IMR-90 (cell line): ENCODE measurements at regions not wholly inside any gene's neighbourhood (a gene's known extent, or its start where the extent isn't known, plus 50 kb on each side); places are given as distances from the start of the nearest gene placed in this dataset.

ENCODE experiments used
- ATAC-seq: fragments of 200-7000 bp; cut with Tn5 transposase; 2 replicates; pipeline ENCODE4 v1.9.1; 2020; ENCODE audit warnings: low read depth, mild to moderate bottlenecking, moderate library complexity
- BruUV-seq: library from RNA; stranded (reverse); fragments of 400-500 nt; replicated peaks from 2 replicates; lab custom pipeline; 2021; lab: Mats Ljungman, UMichigan
- CTCF ChIA-PET: fragments of 300-600 bp; formaldehyde crosslinking; extraction: SDS; loops from one replicate; lab custom pipeline; 2021; ENCODE audit warnings: antibody characterized with exemption; lab: Yijun Ruan, JAX
- POLR2A ChIA-PET: fragments of 300-600 bp; sonication (Branson Sonifier 250); formaldehyde crosslinking; loops from one replicate; lab custom pipeline; 2022; ENCODE audit warnings: antibody characterized with exemption; ENCODE audit not compliant: unreplicated experiment; lab: Charles Lee
- DNase-seq: peaks from one replicate; pipeline ENCODE4 v3.0.0; 2013
- H2AFZ ChIP-seq: replicated peaks from 2 replicates; pipeline ENCODE3; 2013; ENCODE audit warnings: low read length, mild to moderate bottlenecking; ENCODE audit not compliant: poor library complexity
- H2AK5ac ChIP-seq: 2 replicates; pipeline ENCODE4 v1.6.1; 2013; ENCODE audit warnings: low read depth, low read length, inconsistent platforms
- H2AK9ac ChIP-seq: replicated peaks from 2 replicates; pipeline ENCODE3; 2013; ENCODE audit warnings: mild to moderate bottlenecking, low read depth, low read length, moderate library complexity; ENCODE audit not compliant: poor library complexity
- H2BK120ac ChIP-seq: 2 replicates; pipeline ENCODE4 v1.6.1; 2013; ENCODE audit warnings: low read depth, low read length, inconsistent platforms
- H2BK15ac ChIP-seq: 3 replicates; pipeline ENCODE4 v1.6.1; 2013; ENCODE audit warnings: low read depth, low read length, inconsistent platforms
- H2BK20ac ChIP-seq: 2 replicates; pipeline ENCODE4 v1.6.1; 2013; ENCODE audit warnings: low read depth, mild to moderate bottlenecking, inconsistent platforms, low read length, moderate library complexity
- H2BK5ac ChIP-seq: 2 replicates; pipeline ENCODE4 v1.6.1; 2013; ENCODE audit warnings: mild to moderate bottlenecking, low read depth, low read length, inconsistent platforms; ENCODE audit not compliant: poor library complexity, severe bottlenecking
- H3K14ac ChIP-seq: replicated peaks from 2 replicates; pipeline ENCODE4 v1.6.1; 2013; ENCODE audit warnings: low read depth, low read length, inconsistent platforms
- H3K18ac ChIP-seq: 2 replicates; pipeline ENCODE4 v1.6.1; 2013; ENCODE audit warnings: low read depth, low read length, control low read depth
- H3K23ac ChIP-seq: 2 replicates; pipeline ENCODE4 v1.6.1; 2013; ENCODE audit warnings: low read depth, low read length, inconsistent platforms
- H3K27ac ChIP-seq: 2 replicates; pipeline ENCODE4 v1.5.1; 2013; ENCODE audit warnings: mild to moderate bottlenecking, control low read depth, low read length; ENCODE audit not compliant: insufficient read depth
- H3K27me3 ChIP-seq: 2 replicates; pipeline ENCODE4 v1.6.1; 2013; ENCODE audit warnings: low read length; ENCODE audit not compliant: control insufficient read depth, insufficient read depth
- H3K36me3 ChIP-seq: 2 replicates; pipeline ENCODE4 v1.6.1; 2013; ENCODE audit warnings: low read length, mixed read lengths; ENCODE audit not compliant: control insufficient read depth, insufficient read depth
- H3K4ac ChIP-seq: 2 replicates; pipeline ENCODE4 v1.6.1; 2013; ENCODE audit warnings: low read depth, low read length, inconsistent platforms
- H3K4me1 ChIP-seq: 2 replicates; pipeline ENCODE4 v1.6.1; 2013; ENCODE audit warnings: low read length, mixed read lengths; ENCODE audit not compliant: control insufficient read depth, insufficient read depth
- H3K4me2 ChIP-seq: 2 replicates; pipeline ENCODE4 v1.6.1; 2013; ENCODE audit warnings: low read depth, mild to moderate bottlenecking, control low read depth, low read length, moderate library complexity
- H3K4me3 ChIP-seq: 2 replicates; pipeline ENCODE4 v1.5.1; 2013; ENCODE audit warnings: low read depth, mild to moderate bottlenecking, control low read depth, low read length, moderate library complexity; ENCODE audit not compliant: insufficient read depth
- H3K56ac ChIP-seq: 2 replicates; pipeline ENCODE4 v1.6.1; 2013; ENCODE audit warnings: low read length, inconsistent platforms; ENCODE audit not compliant: insufficient read depth; ENCODE audit errors: extremely low read depth
- H3K79me1 ChIP-seq, 2 experiments: 2 replicates each; pipeline ENCODE4 v1.6.1; 2013; ENCODE audit warnings: low read length in 2 of 2, inconsistent platforms in 1 of 2, low read depth in 1 of 2
- H3K9ac ChIP-seq: 2 replicates; pipeline ENCODE4 v1.6.1; 2013; ENCODE audit warnings: low read depth, low read length, control low read depth
- H3K9me1 ChIP-seq: 2 replicates; pipeline ENCODE4 v1.6.1; 2013; ENCODE audit warnings: low read length, inconsistent platforms; ENCODE audit not compliant: insufficient read depth
- H3K9me3 ChIP-seq: 2 replicates; pipeline ENCODE4 v1.6.1; 2013; ENCODE audit warnings: low read length; ENCODE audit not compliant: control insufficient read depth, insufficient read depth
- H4K20me1 ChIP-seq: 2 replicates; pipeline ENCODE4 v1.6.1; 2013; ENCODE audit warnings: low read length, inconsistent platforms; ENCODE audit not compliant: insufficient read depth
- H4K5ac ChIP-seq: 2 replicates; pipeline ENCODE4 v1.6.1; 2013; ENCODE audit warnings: mild to moderate bottlenecking, low read depth, low read length, control low read depth
- H4K8ac ChIP-seq, 2 experiments: 2 replicates each; pipeline ENCODE4 v1.6.1; 2013; ENCODE audit warnings: low read depth in 2 of 2, low read length in 2 of 2, control low read depth in 1 of 2, inconsistent platforms in 1 of 2
- H4K91ac ChIP-seq: 2 replicates; pipeline ENCODE4 v1.6.1; 2013; ENCODE audit warnings: low read depth, low read length, inconsistent platforms; ENCODE audit not compliant: insufficient read depth
- BHLHE40 ChIP-seq: fragments of 150-350 bp; IDR thresholded peaks from 2 replicates; pipeline ENCODE4 v1.6.1; 2016; ENCODE audit warnings: mild to moderate bottlenecking, low read depth, low read length
- CHD1 ChIP-seq: IDR thresholded peaks from 2 replicates; pipeline ENCODE4 v1.6.1; 2012; ENCODE audit warnings: low read depth, low read length, improper control_type of control experiment
- FOS ChIP-seq: fragments of 150-350 bp; IDR thresholded peaks from 2 replicates; pipeline ENCODE4 v1.6.1; 2016; ENCODE audit warnings: low read depth, low read length
- MAFK ChIP-seq: IDR thresholded peaks from 2 replicates; pipeline ENCODE4 v1.6.1; 2012; ENCODE audit warnings: low read depth, low read length, improper control_type of control experiment
- MAZ ChIP-seq: IDR thresholded peaks from 2 replicates; pipeline ENCODE4 v1.6.1; 2012; ENCODE audit warnings: low read depth, mild to moderate bottlenecking, low read length, improper control_type of control experiment, moderate library complexity, borderline replicate concordance
- NFE2L2 ChIP-seq: fragments of 150-350 bp; IDR thresholded peaks from 2 replicates; pipeline ENCODE4 v1.6.1; 2016; ENCODE audit warnings: low read depth, mild to moderate bottlenecking, low read length
- POLR2A ChIP-seq: IDR thresholded peaks from 2 replicates; pipeline ENCODE4 v1.6.1; 2012; ENCODE audit warnings: mild to moderate bottlenecking, low read depth, low read length
- RAD21 ChIP-seq: IDR thresholded peaks from 2 replicates; pipeline ENCODE4 v1.6.1; 2012; ENCODE audit warnings: low read length, improper control_type of control experiment
- RCOR1 ChIP-seq: IDR thresholded peaks from 2 replicates; pipeline ENCODE4 v1.6.1; 2012; ENCODE audit warnings: mild to moderate bottlenecking, low read length, improper control_type of control experiment; ENCODE audit not compliant: insufficient replicate concordance
- RFX5 ChIP-seq: IDR thresholded peaks from 2 replicates; pipeline ENCODE4 v1.8.0; 2012; ENCODE audit warnings: low read depth, mild to moderate bottlenecking, low read length, moderate library complexity
- SMC3 ChIP-seq: fragments of 150-350 bp; IDR thresholded peaks from 2 replicates; pipeline ENCODE4 v1.6.1; 2016; ENCODE audit warnings: low read depth, mild to moderate bottlenecking, antibody characterized with exemption, low read length, moderate library complexity
- WGBS, 2 experiments: methylation state at CpG; one replicate each; pipeline versions ENCODE4 v1.1.5 to v1.1.7; 2013; ENCODE audit warnings: missing lambda C conversion rate in 2 of 2; ENCODE audit not compliant: insufficient read length in 1 of 2; ENCODE audit errors: extremely low coverage in 2 of 2; 5-methylcytosine and 5-hydroxymethylcytosine counted together
- dilution Hi-C: fragments of 300-500 bp; cut with HindIII; formaldehyde crosslinking; loops from one replicate; pipeline ENCODE4 v1.14.3; 2018; ENCODE audit warnings: low sequenced_read_pairs; ENCODE audit not compliant: unreplicated experiment
- in situ Hi-C: fragments of 300-500 bp; cut with MboI; formaldehyde crosslinking; loops from 3 replicates; pipeline ENCODE4 v1.14.3; 2019; ENCODE audit warnings: low sequenced_read_pairs, inconsistent platforms, mixed read lengths
- intact Hi-C: fragments of 100-400 bp; cut with micrococcal nuclease; formaldehyde crosslinking; loops from 2 replicates; pipeline ENCODE4 v1.10.0; 2022
- TF ChIP-seq, protein P1 (sequence below): fragments of 150-350 bp; IDR thresholded peaks from 2 replicates; pipeline ENCODE4 v1.6.1; 2017; ENCODE audit warnings: mild to moderate bottlenecking, antibody characterized with exemption, low read length, low read depth
- TF ChIP-seq, protein P2 (sequence below): conservative IDR thresholded peaks from 2 replicates; pipeline ENCODE4 v1.5.1; 2012; ENCODE audit warnings: mild to moderate bottlenecking, low read depth, low read length, improper control_type of control experiment
- TF ChIP-seq, protein P3 (sequence below): fragments of 150-350 bp; IDR thresholded peaks from 2 replicates; pipeline ENCODE4 v1.6.1; 2016; ENCODE audit warnings: low read depth, mild to moderate bottlenecking, low read length, moderate library complexity, borderline replicate concordance

DNA sequence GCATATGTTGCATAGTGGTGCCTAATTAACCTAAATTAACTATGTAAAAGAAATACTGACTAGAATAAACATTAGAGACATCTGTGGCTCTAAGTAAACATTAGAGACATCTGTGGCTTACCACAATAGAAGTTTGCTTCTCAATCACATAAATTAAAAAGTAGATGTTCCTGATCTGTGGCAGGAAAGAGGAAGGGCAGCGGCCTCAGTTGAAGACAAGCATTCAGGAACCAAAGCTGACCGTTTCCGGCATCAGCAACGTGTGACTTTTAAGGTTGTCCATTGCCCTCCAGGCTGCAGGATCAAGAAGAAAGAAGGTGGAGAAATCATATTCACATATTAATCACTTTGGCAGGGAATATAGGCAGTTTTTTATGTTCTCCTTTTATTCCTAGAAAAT lies 336.3 kb upstream of the TRAM1L1 start:
- CTCF ChIA-PET: no interaction called here
- H3K4me3 ChIP-seq: no peak overlapping the region
- H3K9me1 ChIP-seq: no peaks in the 10 kb centered on the region
- no peak for TF ChIP-seq MAZ
- no peak for TF ChIP-seq POLR2A
- TF ChIP-seq BHLHE40: no peak
- TF ChIP-seq, protein P1, sequence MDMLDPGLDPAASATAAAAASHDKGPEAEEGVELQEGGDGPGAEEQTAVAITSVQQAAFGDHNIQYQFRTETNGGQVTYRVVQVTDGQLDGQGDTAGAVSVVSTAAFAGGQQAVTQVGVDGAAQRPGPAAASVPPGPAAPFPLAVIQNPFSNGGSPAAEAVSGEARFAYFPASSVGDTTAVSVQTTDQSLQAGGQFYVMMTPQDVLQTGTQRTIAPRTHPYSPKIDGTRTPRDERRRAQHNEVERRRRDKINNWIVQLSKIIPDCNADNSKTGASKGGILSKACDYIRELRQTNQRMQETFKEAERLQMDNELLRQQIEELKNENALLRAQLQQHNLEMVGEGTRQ: no peak
- no peak for TF ChIP-seq RFX5
- TF ChIP-seq RCOR1: no peak
- no peak for TF ChIP-seq MAFK
- TF ChIP-seq SMC3: no peak
- TF ChIP-seq RAD21: no peak
- no peak for TF ChIP-seq NFE2L2
- TF ChIP-seq, protein P2, sequence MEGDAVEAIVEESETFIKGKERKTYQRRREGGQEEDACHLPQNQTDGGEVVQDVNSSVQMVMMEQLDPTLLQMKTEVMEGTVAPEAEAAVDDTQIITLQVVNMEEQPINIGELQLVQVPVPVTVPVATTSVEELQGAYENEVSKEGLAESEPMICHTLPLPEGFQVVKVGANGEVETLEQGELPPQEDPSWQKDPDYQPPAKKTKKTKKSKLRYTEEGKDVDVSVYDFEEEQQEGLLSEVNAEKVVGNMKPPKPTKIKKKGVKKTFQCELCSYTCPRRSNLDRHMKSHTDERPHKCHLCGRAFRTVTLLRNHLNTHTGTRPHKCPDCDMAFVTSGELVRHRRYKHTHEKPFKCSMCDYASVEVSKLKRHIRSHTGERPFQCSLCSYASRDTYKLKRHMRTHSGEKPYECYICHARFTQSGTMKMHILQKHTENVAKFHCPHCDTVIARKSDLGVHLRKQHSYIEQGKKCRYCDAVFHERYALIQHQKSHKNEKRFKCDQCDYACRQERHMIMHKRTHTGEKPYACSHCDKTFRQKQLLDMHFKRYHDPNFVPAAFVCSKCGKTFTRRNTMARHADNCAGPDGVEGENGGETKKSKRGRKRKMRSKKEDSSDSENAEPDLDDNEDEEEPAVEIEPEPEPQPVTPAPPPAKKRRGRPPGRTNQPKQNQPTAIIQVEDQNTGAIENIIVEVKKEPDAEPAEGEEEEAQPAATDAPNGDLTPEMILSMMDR: no peak
- TF ChIP-seq CHD1: no peak
- TF ChIP-seq, protein P3, sequence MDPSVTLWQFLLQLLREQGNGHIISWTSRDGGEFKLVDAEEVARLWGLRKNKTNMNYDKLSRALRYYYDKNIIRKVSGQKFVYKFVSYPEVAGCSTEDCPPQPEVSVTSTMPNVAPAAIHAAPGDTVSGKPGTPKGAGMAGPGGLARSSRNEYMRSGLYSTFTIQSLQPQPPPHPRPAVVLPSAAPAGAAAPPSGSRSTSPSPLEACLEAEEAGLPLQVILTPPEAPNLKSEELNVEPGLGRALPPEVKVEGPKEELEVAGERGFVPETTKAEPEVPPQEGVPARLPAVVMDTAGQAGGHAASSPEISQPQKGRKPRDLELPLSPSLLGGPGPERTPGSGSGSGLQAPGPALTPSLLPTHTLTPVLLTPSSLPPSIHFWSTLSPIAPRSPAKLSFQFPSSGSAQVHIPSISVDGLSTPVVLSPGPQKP: no peak
- TF ChIP-seq FOS: no peak
- no peak overlapping the region for H3K9ac ChIP-seq
- H2AFZ ChIP-seq: no peak overlapping the region
- in situ Hi-C loops (no loop called here), dilution Hi-C loops (no loop called here), intact Hi-C loops (no loop called here)
- H3K79me1 ChIP-seq: no peaks in the 10 kb centered on the region
- H4K20me1 ChIP-seq: no peaks in the 10 kb centered on the region
- no peak overlapping the region for H3K14ac ChIP-seq
- H2BK15ac ChIP-seq: no peak overlapping the region
- H2AK5ac ChIP-seq: no peak overlapping the region
- no peak overlapping the region for H2BK5ac ChIP-seq
- H3K27ac ChIP-seq: no peak overlapping the region
- DNase-seq (no peak), ATAC-seq (no peak)
- H2AK9ac ChIP-seq: no peak overlapping the region
- H3K23ac ChIP-seq: no peak overlapping the region
- H3K4me1 ChIP-seq: no peaks in the 10 kb centered on the region
- H3K27me3 ChIP-seq: no peaks in the 10 kb centered on the region
- no peak overlapping the region for H3K18ac ChIP-seq
- no peak overlapping the region for H2BK120ac ChIP-seq
- H2BK20ac ChIP-seq: no peak overlapping the region
- no TSS peak for BruUV-seq
- H3K4me2 ChIP-seq: no peak overlapping the region
- H3K36me3 ChIP-seq: no peaks in the 10 kb centered on the region
- H4K8ac ChIP-seq: no peak overlapping the region
- POLR2A ChIA-PET: no interaction called here
- no peak overlapping the region for H3K4ac ChIP-seq
- no peaks in the 10 kb centered on the region for H3K9me3 ChIP-seq
- no CpG with 5 or more reads among the region's 4 CpGs for WGBS, 2 experiments
- H4K91ac ChIP-seq: no peak overlapping the region
- no peak overlapping the region for H3K56ac ChIP-seq
- H4K5ac ChIP-seq: no peak overlapping the region
